T-helper 17 cell (primary cell): ENCODE measurements at regions not wholly inside any gene's neighbourhood (a gene's known extent, or its start where the extent isn't known, plus 50 kb on each side); places are given as distances from the start of the nearest gene placed in this dataset.

Source experiments
- ATAC-seq: fragments of 150-1000 bp; cut with Tn5 transposase; 2 replicates; pipeline ENCODE4 v1.10.0; 2021; ENCODE audit warnings: mild to moderate bottlenecking, moderate library complexity
- DNase-seq, 3 donors: peaks; one replicate each; pipeline versions ENCODE4 v3.0.0 to v3.0.0-alpha.2; 2020 to 2021
- H3K9me3 ChIP-seq: one replicate; pipeline ENCODE4 v1.7.0; 2013; ENCODE audit warnings: low read length, mild to moderate bottlenecking; ENCODE audit not compliant: control insufficient read depth, poor library complexity, severe bottlenecking
- H3K27ac Mint-ChIP-seq: one replicate; pipeline ENCODE4 v1.8.0; 2022; ENCODE audit warnings: mild to moderate bottlenecking, moderate library complexity, mixed read lengths
- H3K27me3 Mint-ChIP-seq: one replicate; pipeline ENCODE4 v1.8.0; 2022; ENCODE audit warnings: mixed read lengths
- H3K36me3 Mint-ChIP-seq: one replicate; pipeline ENCODE4 v1.8.0; 2022; ENCODE audit warnings: low read depth, mixed read lengths
- H3K4me1 Mint-ChIP-seq: one replicate; pipeline ENCODE4 v1.8.0; 2022; ENCODE audit warnings: mild to moderate bottlenecking, mixed read lengths
- H3K4me3 Mint-ChIP-seq: one replicate; pipeline ENCODE4 v1.8.0; 2022; ENCODE audit warnings: mild to moderate bottlenecking, moderate library complexity, mixed read lengths

DNA sequence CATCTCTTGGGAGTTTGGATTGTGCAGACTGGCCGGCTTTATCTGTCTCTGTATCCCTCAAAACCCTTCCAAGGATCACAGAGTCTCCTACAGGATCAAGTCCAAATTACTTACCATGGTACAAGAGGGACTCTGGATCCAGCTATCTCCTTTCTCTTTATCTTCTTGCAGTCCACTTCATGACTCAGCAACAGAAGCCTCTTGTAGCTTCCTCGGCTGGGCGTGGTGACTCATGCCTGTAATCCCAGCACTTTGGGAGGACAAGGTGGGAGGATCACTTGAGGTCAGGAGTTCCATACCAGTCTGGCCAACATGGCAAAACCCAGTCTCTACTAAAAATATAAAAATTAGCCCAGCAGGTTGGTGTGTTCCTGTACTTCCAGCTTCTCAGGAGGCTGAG, 189.7 kb downstream of the BCAT1 start:
- ATAC-seq (no peak), DNase-seq (no peak)
- H3K4me1 Mint-ChIP-seq = no peaks in the 10 kb centered on the region
- H3K4me3 Mint-ChIP-seq = no peak overlapping the region
- no peaks in the 10 kb centered on the region for H3K9me3 ChIP-seq
- no peaks in the 10 kb centered on the region for H3K36me3 Mint-ChIP-seq
- peaks cover 31% of the 10 kb centered on the region for H3K27me3 Mint-ChIP-seq
- H3K27ac Mint-ChIP-seq = no peak overlapping the region

GRCh38 chr12:24756479-24757024, 192.3 kb downstream of the BCAT1 start:
- Mint-ChIP-seq H3K27ac (no peak overlapping the region), H3K4me3 (no peak overlapping the region), H3K36me3 (no peaks in the 10 kb centered on the region), H3K27me3 (peaks cover 31% of the 10 kb centered on the region), H3K4me1 (no peaks in the 10 kb centered on the region)
- DNase-seq (no peak), ATAC-seq (no peak)
- no peaks in the 10 kb centered on the region for H3K9me3 ChIP-seq

DNA sequence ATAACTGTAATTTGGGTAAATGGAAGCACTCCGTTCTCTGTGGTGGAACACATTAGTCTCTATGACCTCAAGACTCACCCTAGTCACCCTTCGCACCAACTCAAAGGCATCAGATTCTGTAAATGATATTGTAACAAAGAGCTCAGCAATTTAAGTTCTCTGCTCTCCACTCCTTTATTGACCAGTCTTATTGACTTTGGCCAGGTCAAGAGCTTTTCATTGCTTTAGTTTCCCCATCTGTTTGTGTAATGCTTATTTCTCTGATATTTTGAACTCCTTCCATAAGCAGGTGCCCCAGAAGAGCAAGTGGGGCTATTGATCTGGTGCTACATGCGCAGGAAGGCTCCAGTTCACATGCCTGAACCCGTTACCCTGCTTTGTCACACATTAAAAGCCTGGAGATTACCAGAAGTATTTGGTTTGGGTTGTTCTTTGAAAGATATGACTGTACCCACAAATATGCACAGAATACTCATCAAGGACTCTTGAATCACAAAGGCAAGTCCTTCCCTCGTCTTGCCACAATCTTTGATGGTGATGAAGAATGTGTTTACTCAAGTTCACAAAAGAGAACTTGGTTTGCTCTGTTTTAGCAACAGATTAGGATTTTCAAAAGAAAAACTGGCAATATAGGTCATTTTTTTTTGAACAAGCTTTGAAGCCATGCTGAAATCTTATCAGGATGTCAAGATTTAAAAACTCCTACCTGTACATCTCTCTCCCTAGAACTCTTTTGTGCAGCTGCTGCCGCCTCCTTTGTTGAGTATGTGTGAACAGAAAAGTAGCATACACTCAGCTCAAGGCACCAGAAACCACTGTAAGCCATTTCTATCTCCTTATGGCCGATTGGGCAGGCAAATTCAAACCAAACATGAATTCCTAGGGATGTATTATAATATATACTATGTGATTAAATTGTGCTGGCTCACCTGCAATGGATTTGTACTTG, 193.9 kb downstream of the BCAT1 start:
- no peak overlapping the region for H3K27ac Mint-ChIP-seq

DNA sequence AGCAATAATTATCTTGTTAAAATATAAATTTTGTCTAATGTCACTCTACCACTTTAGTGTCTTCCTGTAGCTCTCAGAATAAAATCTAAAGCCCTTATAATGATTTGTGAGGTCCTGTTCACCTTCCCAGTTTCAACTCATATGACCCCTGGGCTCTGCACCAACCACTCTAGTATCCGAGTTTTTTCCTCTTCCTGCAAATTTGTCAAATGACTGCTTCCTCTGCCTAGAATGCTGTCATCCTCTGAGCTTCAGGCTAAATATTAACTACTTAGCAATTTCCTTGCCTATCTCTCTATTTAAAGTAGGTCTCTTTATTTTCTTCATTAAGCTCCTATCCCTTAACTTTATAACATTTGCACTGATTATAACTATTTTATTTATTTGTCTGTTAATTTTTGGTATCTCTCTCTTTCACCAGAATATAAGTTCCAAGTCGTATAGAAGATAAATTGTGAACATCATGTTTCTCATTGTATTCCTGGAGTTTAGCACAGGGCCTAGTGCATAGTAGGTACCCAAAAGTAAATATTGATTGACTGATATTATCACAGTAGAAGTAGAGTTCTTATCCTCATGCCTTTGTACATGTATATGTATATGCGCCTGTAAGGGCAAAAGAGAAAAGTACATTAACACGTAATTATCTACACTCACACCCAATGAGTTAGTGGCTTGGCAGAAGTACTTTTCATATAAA, 196.0 kb downstream of the BCAT1 start:
- DNase-seq = no peak
- peaks cover 18% of the 10 kb centered on the region for H3K27me3 Mint-ChIP-seq
- H3K9me3 ChIP-seq = no peaks in the 10 kb centered on the region
- no peak overlapping the region for H3K4me3 Mint-ChIP-seq
- no peaks in the 10 kb centered on the region for H3K4me1 Mint-ChIP-seq
- ATAC-seq = no peak
- no peak overlapping the region for H3K27ac Mint-ChIP-seq
- H3K36me3 Mint-ChIP-seq = no peaks in the 10 kb centered on the region

More for the DNA sequence above, 193.9 kb downstream of the BCAT1 start:
- H3K9me3 ChIP-seq = no peaks in the 10 kb centered on the region
- peaks cover 31% of the 10 kb centered on the region for H3K27me3 Mint-ChIP-seq
- ATAC-seq (no peak), DNase-seq (no peak)
- H3K36me3 Mint-ChIP-seq = no peaks in the 10 kb centered on the region
- no peaks in the 10 kb centered on the region for H3K4me1 Mint-ChIP-seq
- H3K4me3 Mint-ChIP-seq = no peak overlapping the region

- no peaks in the 10 kb centered on the region for H3K4me1 Mint-ChIP-seq
- H3K36me3 Mint-ChIP-seq = no peaks in the 10 kb centered on the region
- H3K27ac Mint-ChIP-seq = no peak overlapping the region
- ATAC-seq (no peak), DNase-seq (no peak)
- peaks cover 12% of the 10 kb centered on the region for H3K27me3 Mint-ChIP-seq
- no peaks in the 10 kb centered on the region for H3K9me3 ChIP-seq
- H3K4me3 Mint-ChIP-seq = no peak overlapping the region
Observed at GRCh38 chr12:24751181-24751580, 197.7 kb downstream of the BCAT1 start.

DNA sequence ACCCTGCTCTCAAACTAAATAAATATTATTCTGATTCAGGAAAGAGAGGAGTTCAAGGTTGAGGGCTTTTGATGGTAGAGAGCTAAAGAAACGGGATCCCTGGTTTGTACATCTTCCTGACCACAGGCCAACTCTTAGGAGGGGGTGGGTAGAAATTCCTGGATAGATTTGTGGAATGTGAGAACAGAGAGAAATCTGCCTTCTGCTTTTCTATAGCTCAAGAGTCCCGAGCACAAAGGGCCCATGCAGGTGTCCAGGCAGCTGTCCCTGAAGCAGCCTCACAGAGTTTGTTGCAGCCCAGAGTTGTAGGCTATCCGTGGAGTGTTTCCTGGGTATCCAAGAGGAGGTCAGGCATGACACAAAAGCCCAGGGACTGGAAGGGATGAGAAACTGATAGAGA, 198.6 kb downstream of the BCAT1 start:
- no peak overlapping the region for H3K27ac Mint-ChIP-seq
- no peak overlapping the region for H3K4me3 Mint-ChIP-seq
- ATAC-seq (no peak), DNase-seq (no peak)
- no peaks in the 10 kb centered on the region for H3K9me3 ChIP-seq
- H3K27me3 Mint-ChIP-seq = peaks cover 7% of the 10 kb centered on the region
- no peaks in the 10 kb centered on the region for H3K4me1 Mint-ChIP-seq
- H3K36me3 Mint-ChIP-seq = no peaks in the 10 kb centered on the region

DNA sequence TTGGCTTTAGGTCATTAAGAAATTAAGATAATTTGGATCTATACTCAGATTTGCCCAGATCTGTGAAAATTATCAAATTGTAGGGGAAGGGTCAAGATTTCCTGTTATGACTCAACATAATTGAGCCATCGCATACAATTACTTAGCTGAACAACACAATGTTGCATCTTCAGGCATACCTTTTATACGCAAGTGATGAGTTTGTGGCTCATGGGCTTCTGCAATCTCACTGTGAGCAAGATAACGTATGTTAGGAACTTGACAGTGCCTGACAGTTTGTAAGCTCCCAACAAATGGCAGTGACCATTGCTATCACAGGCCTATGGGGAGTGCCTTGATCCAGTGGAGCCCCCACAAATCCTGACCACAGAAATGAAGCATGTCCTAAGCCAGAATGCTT, 199.7 kb downstream of the BCAT1 start:
- no peaks in the 10 kb centered on the region for H3K9me3 ChIP-seq
- no peaks in the 10 kb centered on the region for H3K4me1 Mint-ChIP-seq
- ATAC-seq (no peak), DNase-seq (no peak)
- H3K27me3 Mint-ChIP-seq = no peaks in the 10 kb centered on the region
- H3K27ac Mint-ChIP-seq = no peak overlapping the region
- H3K4me3 Mint-ChIP-seq = no peak overlapping the region
- no peaks in the 10 kb centered on the region for H3K36me3 Mint-ChIP-seq

GRCh38 chr12:24748326-24748725, 200.6 kb downstream of the BCAT1 start:
- no peak overlapping the region for H3K27ac Mint-ChIP-seq

DNA sequence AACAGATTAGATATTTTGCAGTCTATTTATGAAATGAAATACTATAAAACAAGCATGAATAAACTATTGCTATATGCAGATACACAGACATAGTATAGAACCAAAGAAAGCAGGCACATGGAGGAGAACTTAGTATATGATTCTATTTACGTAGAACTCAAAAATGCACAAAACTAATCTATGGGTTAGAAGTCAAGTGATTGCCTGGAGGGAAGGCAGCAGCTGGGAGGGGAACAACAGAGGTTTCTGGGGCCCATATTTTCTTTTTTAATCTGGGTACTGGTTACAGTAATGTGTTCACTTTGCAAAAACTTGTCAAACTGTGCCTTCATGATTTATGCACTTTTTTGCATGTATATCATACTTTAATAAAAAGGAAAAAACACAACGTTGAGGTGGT, 202.0 kb downstream of the BCAT1 start:
- H3K36me3 Mint-ChIP-seq = no peaks in the 10 kb centered on the region
- no peak overlapping the region for H3K4me3 Mint-ChIP-seq
- no peaks in the 10 kb centered on the region for H3K9me3 ChIP-seq
- no peak for DNase-seq
- H3K27ac Mint-ChIP-seq = no peak overlapping the region
- H3K4me1 Mint-ChIP-seq = no peaks in the 10 kb centered on the region
- no peak for ATAC-seq
- H3K27me3 Mint-ChIP-seq = no peaks in the 10 kb centered on the region

More at GRCh38 chr12:24748326-24748725, 200.6 kb downstream of the BCAT1 start:
- ATAC-seq = no peak
- no peaks in the 10 kb centered on the region for H3K9me3 ChIP-seq
- H3K36me3 Mint-ChIP-seq = no peaks in the 10 kb centered on the region
- no peak for DNase-seq
- H3K4me1 Mint-ChIP-seq = no peaks in the 10 kb centered on the region
- no peak overlapping the region for H3K4me3 Mint-ChIP-seq
- H3K27me3 Mint-ChIP-seq = no peaks in the 10 kb centered on the region

GRCh38 chr12:24746006-24746671, 202.8 kb downstream of the BCAT1 start:
- DNase-seq = no peak
- H3K27ac Mint-ChIP-seq = peak overlapping the region; percentile 16
- ATAC-seq = no peak
- no peak overlapping the region for H3K4me3 Mint-ChIP-seq
- H3K4me1 Mint-ChIP-seq = no peaks in the 10 kb centered on the region
- no peaks in the 10 kb centered on the region for H3K9me3 ChIP-seq
- H3K27me3 Mint-ChIP-seq = no peaks in the 10 kb centered on the region
- H3K36me3 Mint-ChIP-seq = no peaks in the 10 kb centered on the region

GRCh38 chr12:24743941-24744793, 204.7 kb downstream of the BCAT1 start:
- no peaks in the 10 kb centered on the region for H3K9me3 ChIP-seq
- DNase-seq (no peak), ATAC-seq (no peak)
- Mint-ChIP-seq H3K4me3 (no peak overlapping the region), H3K36me3 (no peaks in the 10 kb centered on the region), H3K4me1 (peaks cover 6% of the 10 kb centered on the region), H3K27me3 (no peaks in the 10 kb centered on the region), H3K27ac (no peak overlapping the region)

GRCh38 chr12:24742378-24742777, 206.5 kb downstream of the BCAT1 start:
- no peak overlapping the region for H3K4me3 Mint-ChIP-seq
- H3K9me3 ChIP-seq = no peaks in the 10 kb centered on the region
- H3K27ac Mint-ChIP-seq = no peak overlapping the region
- ATAC-seq (peak; percentile 42), DNase-seq (no peak)
- peaks cover 6% of the 10 kb centered on the region for H3K4me1 Mint-ChIP-seq
- H3K27me3 Mint-ChIP-seq = no peaks in the 10 kb centered on the region
- H3K36me3 Mint-ChIP-seq = no peaks in the 10 kb centered on the region
